Chondrocyte (in vitro differentiated cells): ENCODE measurements at regions not wholly inside any gene's neighbourhood (a gene's known extent, or its start where the extent isn't known, plus 50 kb on each side); places are given as distances from the start of the nearest gene placed in this dataset.

ENCODE experiments used
- DNase-seq: peaks from one replicate; pipeline ENCODE4 v3.0.0; 2021; ENCODE audit warnings: mixed read lengths, low spot score
- H3K27ac Mint-ChIP-seq: one replicate; pipeline ENCODE4 v1.8.0; 2021; ENCODE audit warnings: mild to moderate bottlenecking, moderate library complexity, mixed read lengths; ENCODE audit not compliant: unreplicated experiment
- H3K27me3 Mint-ChIP-seq: 2 replicates; pipeline ENCODE4 v1.8.0; 2021; ENCODE audit warnings: low read depth, mixed read lengths
- H3K36me3 Mint-ChIP-seq: 2 replicates; pipeline ENCODE4 v1.8.0; 2021; ENCODE audit warnings: low read depth, mixed read lengths
- H3K4me1 Mint-ChIP-seq: 2 replicates; pipeline ENCODE4 v1.8.0; 2021; ENCODE audit warnings: low read depth, mild to moderate bottlenecking, mixed read lengths
- H3K4me3 Mint-ChIP-seq: one replicate; pipeline ENCODE4 v1.8.0; 2021; ENCODE audit warnings: mild to moderate bottlenecking, moderate library complexity, mixed read lengths; ENCODE audit not compliant: unreplicated experiment
- H3K9me3 Mint-ChIP-seq: 2 replicates; pipeline ENCODE4 v1.8.0; 2021; ENCODE audit warnings: low read depth, mixed read lengths
- TF ChIP-seq, protein P1 (sequence below): fragments of 200-600 bp; sonication (generic); IDR thresholded peaks from 2 replicates; pipeline ENCODE4 v1.5.0; 2021; ENCODE audit warnings: antibody characterized with exemption, mild to moderate bottlenecking, moderate library complexity

DNA sequence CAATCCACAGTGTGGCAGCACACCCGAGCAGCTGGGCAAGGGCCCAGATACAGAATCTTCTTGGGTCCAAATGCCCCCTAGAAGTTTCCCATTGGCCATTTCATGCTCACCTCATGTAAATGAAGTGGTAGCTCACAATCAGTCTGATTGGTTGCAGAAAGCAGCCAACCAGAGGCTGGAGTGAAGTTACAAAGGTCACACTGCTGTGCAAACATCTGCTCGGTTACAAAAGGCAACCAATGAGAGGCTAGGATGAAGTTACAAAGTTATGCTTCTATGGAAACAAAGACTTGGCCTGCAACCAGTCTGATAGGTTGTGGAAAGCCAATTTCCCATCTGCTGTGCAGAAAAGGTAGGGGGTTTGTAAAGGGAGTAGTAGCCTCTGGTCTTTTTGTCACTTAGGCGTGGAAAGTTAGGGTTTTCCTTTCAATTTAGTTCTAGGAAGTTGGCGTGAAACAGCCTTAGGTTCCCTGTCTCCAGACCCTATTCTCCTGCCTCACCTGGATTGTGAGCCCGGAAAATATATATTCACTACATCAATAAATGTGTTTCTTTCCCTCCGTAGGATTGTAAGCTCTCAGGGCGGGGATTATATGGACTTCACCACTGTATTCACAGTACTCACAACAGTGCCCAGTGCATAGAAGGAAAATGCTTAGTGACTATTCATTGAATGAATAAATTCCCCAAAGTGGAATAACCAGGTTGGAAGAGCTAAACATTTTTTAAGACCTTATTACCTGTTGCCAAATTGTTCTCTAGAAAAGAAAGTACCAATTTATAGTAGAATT lies 91.9 kb downstream of the URB2 start:
- Mint-ChIP-seq H3K27me3 (no peaks in the 10 kb centered on the region), H3K36me3 (peaks cover 5% of the 10 kb centered on the region), H3K4me1 (peaks cover 33% of the 10 kb centered on the region), H3K4me3 (no peak overlapping the region), H3K27ac (no peak overlapping the region), H3K9me3 (peaks cover 20% of the 10 kb centered on the region)
- TF ChIP-seq, protein P1, sequence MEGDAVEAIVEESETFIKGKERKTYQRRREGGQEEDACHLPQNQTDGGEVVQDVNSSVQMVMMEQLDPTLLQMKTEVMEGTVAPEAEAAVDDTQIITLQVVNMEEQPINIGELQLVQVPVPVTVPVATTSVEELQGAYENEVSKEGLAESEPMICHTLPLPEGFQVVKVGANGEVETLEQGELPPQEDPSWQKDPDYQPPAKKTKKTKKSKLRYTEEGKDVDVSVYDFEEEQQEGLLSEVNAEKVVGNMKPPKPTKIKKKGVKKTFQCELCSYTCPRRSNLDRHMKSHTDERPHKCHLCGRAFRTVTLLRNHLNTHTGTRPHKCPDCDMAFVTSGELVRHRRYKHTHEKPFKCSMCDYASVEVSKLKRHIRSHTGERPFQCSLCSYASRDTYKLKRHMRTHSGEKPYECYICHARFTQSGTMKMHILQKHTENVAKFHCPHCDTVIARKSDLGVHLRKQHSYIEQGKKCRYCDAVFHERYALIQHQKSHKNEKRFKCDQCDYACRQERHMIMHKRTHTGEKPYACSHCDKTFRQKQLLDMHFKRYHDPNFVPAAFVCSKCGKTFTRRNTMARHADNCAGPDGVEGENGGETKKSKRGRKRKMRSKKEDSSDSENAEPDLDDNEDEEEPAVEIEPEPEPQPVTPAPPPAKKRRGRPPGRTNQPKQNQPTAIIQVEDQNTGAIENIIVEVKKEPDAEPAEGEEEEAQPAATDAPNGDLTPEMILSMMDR: no peak
- no peak for DNase-seq

DNA sequence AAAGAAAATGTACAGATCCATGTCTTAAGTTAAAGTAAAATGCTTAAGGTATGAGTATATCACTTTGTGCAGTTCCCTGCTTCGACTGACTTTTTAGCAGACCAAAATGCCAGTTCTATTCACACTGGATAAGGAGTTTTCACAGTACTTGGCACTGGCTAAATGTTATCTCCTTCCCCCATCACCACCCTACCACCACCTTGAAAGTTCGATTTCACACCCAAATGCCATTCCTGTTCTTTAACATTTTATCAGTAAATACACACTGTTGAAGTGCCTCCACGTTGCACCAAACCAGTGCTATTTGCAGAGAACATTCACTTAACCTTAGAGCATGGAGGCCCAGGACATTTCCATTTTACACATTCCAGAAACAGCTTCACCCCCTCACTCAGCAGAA lies 100.0 kb downstream of the URB2 start:
- H3K36me3 Mint-ChIP-seq: peaks cover 5% of the 10 kb centered on the region
- H3K27ac Mint-ChIP-seq: no peak overlapping the region
- H3K9me3 Mint-ChIP-seq: peaks cover 22% of the 10 kb centered on the region
- H3K27me3 Mint-ChIP-seq: no peaks in the 10 kb centered on the region
- TF ChIP-seq, protein P1: no peak
- DNase-seq: no peak
- peaks cover 13% of the 10 kb centered on the region for H3K4me1 Mint-ChIP-seq
- H3K4me3 Mint-ChIP-seq: no peak overlapping the region

DNA sequence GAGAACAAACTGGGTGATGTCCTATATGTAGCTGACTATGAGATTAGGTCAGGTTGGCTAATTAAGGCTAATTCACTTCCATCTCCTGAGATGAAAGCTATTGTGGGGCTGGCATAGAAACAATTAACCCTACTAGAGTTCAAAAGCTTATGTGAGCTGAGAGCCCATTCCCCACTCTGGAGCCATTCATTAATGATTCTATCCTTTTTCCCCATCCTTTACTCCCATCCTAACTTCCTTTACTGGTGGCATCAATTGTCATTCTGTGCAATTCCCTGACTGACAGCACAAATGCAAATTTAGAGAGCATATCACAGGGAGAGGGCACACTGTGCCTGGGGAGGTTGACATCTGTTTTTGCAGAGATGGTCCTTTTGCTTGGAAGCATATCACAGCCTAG lies 103.9 kb downstream of the URB2 start:
- Mint-ChIP-seq H3K36me3 (no peaks in the 10 kb centered on the region), H3K27ac (no peak overlapping the region), H3K27me3 (no peaks in the 10 kb centered on the region), H3K4me3 (no peak overlapping the region), H3K4me1 (peaks cover 13% of the 10 kb centered on the region), H3K9me3 (peaks cover 9% of the 10 kb centered on the region)
- TF ChIP-seq, protein P1: no peak
- DNase-seq: no peak

DNA sequence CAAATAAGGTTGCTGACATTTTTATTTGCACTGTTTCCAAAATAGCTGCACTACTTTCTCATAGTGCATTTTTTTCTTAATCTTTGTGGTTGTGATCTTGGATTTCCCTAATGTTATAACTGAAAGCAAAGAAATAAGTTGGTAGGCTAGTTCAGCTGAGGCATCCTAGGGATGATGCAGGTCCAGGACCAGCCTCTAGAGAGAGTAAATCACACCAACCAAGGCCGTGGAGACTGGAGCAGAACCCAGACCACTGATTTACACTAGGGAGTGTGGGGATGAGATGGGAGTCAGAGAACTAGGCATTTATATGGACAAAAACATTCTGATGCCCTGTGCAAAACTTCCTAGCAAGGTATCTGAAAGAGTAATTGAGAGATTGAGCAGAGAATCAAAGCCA lies 104.5 kb downstream of the URB2 start:
- Mint-ChIP-seq H3K9me3 (peaks cover 9% of the 10 kb centered on the region), H3K36me3 (no peaks in the 10 kb centered on the region), H3K4me3 (no peak overlapping the region), H3K27me3 (no peaks in the 10 kb centered on the region), H3K4me1 (peaks cover 12% of the 10 kb centered on the region), H3K27ac (no peak overlapping the region)
- no peak for DNase-seq
- TF ChIP-seq, protein P1: no peak

DNA sequence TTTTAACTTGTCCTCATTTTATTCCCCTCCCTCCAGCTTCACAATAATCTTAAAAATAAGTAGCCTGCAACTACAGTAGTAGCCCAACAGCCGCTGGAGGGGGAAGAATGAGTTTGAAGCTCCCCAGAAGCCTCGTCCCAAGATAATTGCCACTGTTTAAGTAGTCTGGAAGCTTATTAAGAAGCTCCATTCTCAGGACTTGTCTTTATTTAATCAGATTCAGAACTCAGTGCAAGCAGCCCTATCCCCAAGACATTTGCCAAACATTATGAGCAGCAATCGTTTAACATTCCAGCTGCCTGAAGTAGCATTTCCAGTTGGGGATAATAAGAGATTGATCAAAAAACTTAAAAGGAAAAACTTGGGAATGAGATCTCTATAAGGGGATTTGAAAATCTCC lies 106.0 kb downstream of the URB2 start:
- no peaks in the 10 kb centered on the region for H3K27me3 Mint-ChIP-seq
- peaks cover 17% of the 10 kb centered on the region for H3K9me3 Mint-ChIP-seq
- TF ChIP-seq, protein P1: no peak
- H3K4me3 Mint-ChIP-seq: no peak overlapping the region
- H3K27ac Mint-ChIP-seq: no peak overlapping the region
- no peak for DNase-seq
- no peaks in the 10 kb centered on the region for H3K4me1 Mint-ChIP-seq
- H3K36me3 Mint-ChIP-seq: peaks cover 4% of the 10 kb centered on the region
